Vagina (tissue), 2 donors: ENCODE measurements at regions not wholly inside any gene's neighbourhood (a gene's known extent, or its start where the extent isn't known, plus 50 kb on each side); places are given as distances from the start of the nearest gene placed in this dataset.
"Not testable (repeated sequence)": the region's sequence is repeated elsewhere in the genome, so short reads cannot be mapped to it uniquely, and the experiment has no call there.

Experiments
- DNase-seq, 2 donors: peaks; one replicate each; pipeline ENCODE4 v3.0.0-alpha.2; 2017; ENCODE audit errors: extremely low spot score in 2 of 2
- H3K27ac ChIP-seq: fragments of 200-600 bp; sonication (generic); one replicate; pipeline ENCODE4 v1.5.1; 2019
- H3K27me3 ChIP-seq: fragments of 200-600 bp; sonication (generic); one replicate; pipeline ENCODE4 v1.5.1; 2019
- H3K36me3 ChIP-seq, 2 donors: fragments of 200-600 bp; sonication (generic); one replicate each; pipeline ENCODE4 v1.5.1; 2017 to 2019
- H3K4me1 ChIP-seq: fragments of 200-600 bp; sonication (generic); one replicate; pipeline ENCODE4 v1.5.1; 2019
- H3K4me3 ChIP-seq, 2 donors: fragments of 200-600 bp; sonication (generic); 1 replicate in 1 of 2; 2 replicates in 1 of 2; pipeline ENCODE4 v1.5.1; 2016 to 2019
- H3K9me3 ChIP-seq: fragments of 200-600 bp; sonication (generic); one replicate; pipeline ENCODE4 v1.5.1; 2019
- POLR2A ChIP-seq, 2 donors: fragments of 450-650 bp; IDR thresholded peaks; one replicate each; pipeline ENCODE4 v1.6.1; 2017; ENCODE audit warnings: antibody characterized with exemption in 2 of 2, mild to moderate bottlenecking in 2 of 2, moderate library complexity in 2 of 2
- POLR2AphosphoS5 ChIP-seq, 2 donors: sonication (generic); formaldehyde crosslinking; IDR thresholded peaks; one replicate each; pipeline ENCODE4 v1.9.0; 2017; ENCODE audit warnings: antibody characterized with exemption in 2 of 2, mild to moderate bottlenecking in 2 of 2, low read depth in 1 of 2; ENCODE audit not compliant: insufficient read depth in 1 of 2
- intact Hi-C: fragments of 100-400 bp; cut with DNase I; formaldehyde crosslinking; loops from one replicate; pipeline ENCODE4 v1.15.1; 2023
- TF ChIP-seq, protein P1 (sequence below), 3 experiments: fragments of 450-650 bp in 2 of 3; fragments of 200-600 bp in 1 of 3; sonication (generic) in 1 of 3; IDR thresholded peaks; one replicate each; pipeline ENCODE4 v1.5.1; 2017 to 2019; ENCODE audit warnings: antibody characterized with exemption in 3 of 3, mild to moderate bottlenecking in 2 of 3, moderate library complexity in 2 of 3

GRCh38 chr2:52340171-52340570 is 1308.2 kb upstream of the NRXN1 start:
- Histone ChIP-seq H3K9me3 (no peaks in the 10 kb centered on the region), H3K36me3 (no peaks in the 10 kb centered on the region), H3K4me1 (no peaks in the 10 kb centered on the region), H3K27me3 (no peaks in the 10 kb centered on the region), H3K27ac (no peak overlapping the region), H3K4me3 (no peak overlapping the region)
- intact Hi-C loops, result no loop called here
- DNase-seq, result no peak
- TF ChIP-seq POLR2A (IDR thresholded peaks at IDR 0.05) (no peak), POLR2AphosphoS5 (IDR thresholded peaks at IDR 0.05; ENCODE audit: insufficient read depth in 1 of 2, low read depth in 1 of 2) (no peak)
- TF ChIP-seq, protein P1, sequence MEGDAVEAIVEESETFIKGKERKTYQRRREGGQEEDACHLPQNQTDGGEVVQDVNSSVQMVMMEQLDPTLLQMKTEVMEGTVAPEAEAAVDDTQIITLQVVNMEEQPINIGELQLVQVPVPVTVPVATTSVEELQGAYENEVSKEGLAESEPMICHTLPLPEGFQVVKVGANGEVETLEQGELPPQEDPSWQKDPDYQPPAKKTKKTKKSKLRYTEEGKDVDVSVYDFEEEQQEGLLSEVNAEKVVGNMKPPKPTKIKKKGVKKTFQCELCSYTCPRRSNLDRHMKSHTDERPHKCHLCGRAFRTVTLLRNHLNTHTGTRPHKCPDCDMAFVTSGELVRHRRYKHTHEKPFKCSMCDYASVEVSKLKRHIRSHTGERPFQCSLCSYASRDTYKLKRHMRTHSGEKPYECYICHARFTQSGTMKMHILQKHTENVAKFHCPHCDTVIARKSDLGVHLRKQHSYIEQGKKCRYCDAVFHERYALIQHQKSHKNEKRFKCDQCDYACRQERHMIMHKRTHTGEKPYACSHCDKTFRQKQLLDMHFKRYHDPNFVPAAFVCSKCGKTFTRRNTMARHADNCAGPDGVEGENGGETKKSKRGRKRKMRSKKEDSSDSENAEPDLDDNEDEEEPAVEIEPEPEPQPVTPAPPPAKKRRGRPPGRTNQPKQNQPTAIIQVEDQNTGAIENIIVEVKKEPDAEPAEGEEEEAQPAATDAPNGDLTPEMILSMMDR (IDR thresholded peaks at IDR 0.05), result no peak

DNA sequence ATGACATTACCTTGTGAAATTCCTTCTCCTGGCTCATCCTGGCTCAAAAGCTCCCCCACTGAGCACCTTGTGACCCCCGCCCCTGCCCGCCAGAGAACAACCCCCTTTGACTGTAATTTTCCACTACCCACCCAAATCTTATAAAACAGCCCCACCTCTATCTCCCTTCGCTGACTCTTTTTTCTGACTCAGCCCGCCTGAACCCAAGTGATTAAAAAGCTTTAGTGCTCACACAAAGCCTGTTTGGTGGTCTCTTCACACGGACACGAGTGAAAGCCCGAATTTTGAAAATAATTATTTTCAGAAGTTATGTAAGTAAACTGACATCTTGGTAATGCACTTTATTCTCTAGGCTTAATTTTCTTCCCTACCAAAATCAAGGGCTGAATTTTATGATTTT is 1305.9 kb upstream of the NRXN1 start:
- H3K27ac ChIP-seq, H3K27me3 ChIP-seq, DNase-seq, H3K4me3 ChIP-seq, H3K9me3 ChIP-seq, intact Hi-C loops, H3K36me3 ChIP-seq, H3K4me1 ChIP-seq: not testable (repeated sequence)

DNA sequence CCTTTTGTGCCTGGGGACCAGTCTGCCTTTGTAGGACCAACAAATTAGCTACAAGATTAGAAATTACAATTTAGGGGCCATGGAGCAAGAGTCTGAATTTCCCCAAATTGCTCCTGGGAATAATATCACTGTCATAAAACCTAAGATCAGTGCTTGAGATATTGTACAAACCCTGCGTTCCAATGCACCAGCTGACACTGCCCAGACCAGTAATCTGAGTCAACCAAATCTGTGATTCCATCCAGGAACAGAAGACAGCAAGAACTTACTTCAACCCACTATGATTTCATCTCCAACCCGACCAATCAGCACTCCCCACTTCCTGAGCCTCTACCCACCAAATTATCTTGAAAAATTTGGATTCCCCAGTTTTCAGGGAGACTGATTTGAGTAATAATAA is 1305.0 kb upstream of the NRXN1 start:
- no peak overlapping the region for H3K27ac ChIP-seq
- DNase-seq, result no peak
- no peaks in the 10 kb centered on the region for H3K9me3 ChIP-seq
- intact Hi-C loops, result no loop called here
- no peaks in the 10 kb centered on the region for H3K4me1 ChIP-seq
- H3K4me3 ChIP-seq, result no peak overlapping the region
- H3K27me3 ChIP-seq, result no peaks in the 10 kb centered on the region
- H3K36me3 ChIP-seq, result no peaks in the 10 kb centered on the region
- TF ChIP-seq POLR2AphosphoS5 (IDR thresholded peaks at IDR 0.05; ENCODE audit: insufficient read depth in 1 of 2, low read depth in 1 of 2), result no peak
- TF ChIP-seq, protein P1 (IDR thresholded peaks at IDR 0.05), result no peak
- TF ChIP-seq POLR2A (IDR thresholded peaks at IDR 0.05), result no peak

DNA sequence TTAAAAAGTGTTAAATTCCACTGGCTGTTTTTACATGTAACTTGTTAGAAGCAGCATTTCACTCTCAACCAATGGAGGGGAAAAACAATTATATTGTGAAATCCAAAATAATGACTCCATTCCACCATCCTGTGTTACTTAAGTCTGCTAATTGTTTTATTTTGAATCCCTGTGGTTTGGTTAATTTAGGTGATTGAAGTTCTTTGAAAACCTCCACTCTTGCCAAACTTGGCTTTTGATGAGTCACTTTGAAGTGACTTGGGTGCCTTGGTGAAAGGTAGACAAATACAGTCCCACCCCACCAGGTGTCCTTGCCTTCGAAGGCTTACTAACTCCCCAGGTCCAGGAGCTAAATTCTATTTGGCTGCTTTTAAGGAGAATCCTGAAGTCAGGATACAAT is 1303.8 kb upstream of the NRXN1 start:
- Histone ChIP-seq H3K27me3 (no peaks in the 10 kb centered on the region), H3K36me3 (no peaks in the 10 kb centered on the region), H3K27ac (no peak overlapping the region), H3K4me1 (no peaks in the 10 kb centered on the region), H3K4me3 (no peak overlapping the region), H3K9me3 (no peaks in the 10 kb centered on the region)
- DNase-seq, result no peak
- TF ChIP-seq, protein P1 (IDR thresholded peaks at IDR 0.05), result no peak
- TF ChIP-seq POLR2AphosphoS5 (IDR thresholded peaks at IDR 0.05; ENCODE audit: insufficient read depth in 1 of 2, low read depth in 1 of 2), result no peak
- TF ChIP-seq POLR2A (IDR thresholded peaks at IDR 0.05), result no peak
- intact Hi-C loops, result no loop called here

- no peaks in the 10 kb centered on the region for H3K9me3 ChIP-seq
- TF ChIP-seq, protein P1 (IDR thresholded peaks at IDR 0.05), result no peak
- TF ChIP-seq POLR2AphosphoS5 (IDR thresholded peaks at IDR 0.05; ENCODE audit: insufficient read depth in 1 of 2, low read depth in 1 of 2) (no peak), POLR2A (IDR thresholded peaks at IDR 0.05) (no peak)
- no peak for DNase-seq
- intact Hi-C loops, result no loop called here
- no peak overlapping the region for H3K27ac ChIP-seq
- no peaks in the 10 kb centered on the region for H3K4me1 ChIP-seq
- H3K4me3 ChIP-seq, result no peak overlapping the region
- no peaks in the 10 kb centered on the region for H3K27me3 ChIP-seq
- no peaks in the 10 kb centered on the region for H3K36me3 ChIP-seq
These were observed 1302.3 kb upstream of the NRXN1 start for GRCh38 chr2:52334185-52334584.

DNA sequence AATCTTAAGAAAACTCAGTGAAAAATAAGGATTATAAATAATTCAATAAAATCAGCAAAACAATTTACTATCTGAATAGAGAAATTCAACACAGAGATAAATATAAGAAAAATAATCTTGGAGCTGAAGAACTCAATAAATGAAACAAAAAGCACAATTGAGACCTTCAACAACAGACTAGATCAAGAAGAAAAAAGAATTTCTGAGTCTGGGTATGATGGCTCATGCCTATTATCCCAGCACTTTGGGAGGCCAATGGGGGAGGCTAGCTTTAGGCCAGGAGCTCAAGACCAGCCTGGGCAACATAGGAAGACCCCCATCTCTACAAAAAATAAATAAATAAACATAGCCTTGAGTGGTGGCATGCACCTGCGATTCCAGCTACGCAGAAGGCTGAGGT is 1295.7 kb upstream of the NRXN1 start:
- Histone ChIP-seq H3K27ac (no peak overlapping the region), H3K4me3 (no peak overlapping the region), H3K27me3 (no peaks in the 10 kb centered on the region), H3K9me3 (no peaks in the 10 kb centered on the region), H3K36me3 (no peaks in the 10 kb centered on the region), H3K4me1 (no peaks in the 10 kb centered on the region)
- no peak for DNase-seq
- intact Hi-C loops, result no loop called here
- TF ChIP-seq, protein P1 (IDR thresholded peaks at IDR 0.05), result no peak
- TF ChIP-seq POLR2A (IDR thresholded peaks at IDR 0.05) (no peak), POLR2AphosphoS5 (IDR thresholded peaks at IDR 0.05; ENCODE audit: insufficient read depth in 1 of 2, low read depth in 1 of 2) (no peak)
